Psoas muscle (tissue), 7 donors: ENCODE measurements at regions not wholly inside any gene's neighbourhood (a gene's known extent, or its start where the extent isn't known, plus 50 kb on each side); places are given as distances from the start of the nearest gene placed in this dataset.

Source experiments
- ATAC-seq, 4 donors: fragments of 200-7000 bp; cut with Tn5 transposase; one replicate each; pipeline ENCODE4 v1.9.1; 2020; ENCODE audit warnings: moderate library complexity in 3 of 4, mild to moderate bottlenecking in 2 of 4
- DNase-seq, 2 donors: peaks; one replicate each; pipeline ENCODE4 v3.0.0-alpha.2; 2020
- H3K27ac ChIP-seq: fragments of 200-600 bp; one replicate; pipeline ENCODE4 v1.8.0; 2022
- H3K27me3 ChIP-seq, 3 donors: fragments of 200-600 bp in 1 of 3; one replicate each; pipeline versions ENCODE4 v1.6.1 to v1.8.0; 2013 to 2022; ENCODE audit warnings: low read length in 2 of 3, mild to moderate bottlenecking in 2 of 3, moderate library complexity in 1 of 3; ENCODE audit not compliant: insufficient read depth in 3 of 3
- H3K36me3 ChIP-seq, 2 donors: fragments of 200-600 bp in 1 of 2; one replicate each; pipeline versions ENCODE4 v1.6.1 to v1.8.0; 2013 to 2022; ENCODE audit warnings: low read depth in 1 of 2, mild to moderate bottlenecking in 1 of 2, moderate library complexity in 1 of 2; ENCODE audit not compliant: insufficient read depth in 1 of 2
- H3K4me1 ChIP-seq: fragments of 200-600 bp; one replicate; pipeline ENCODE4 v1.8.0; 2022
- H3K4me3 ChIP-seq: fragments of 200-600 bp; one replicate; pipeline ENCODE4 v1.8.0; 2022; ENCODE audit warnings: mild to moderate bottlenecking
- H3K9me3 ChIP-seq: fragments of 200-600 bp; one replicate; pipeline ENCODE4 v1.8.0; 2022
- CTCF ChIP-seq: fragments of 200-600 bp; IDR thresholded peaks from one replicate; pipeline ENCODE4 v1.8.0; 2022; ENCODE audit warnings: antibody characterized with exemption
- whole genome bisulfite sequencing, 3 donors: extraction: QIAGEN DNeasy Blood & Tissue Kit; methylation state at CpG; one replicate each; pipeline versions ENCODE4 v1.1.6 to v1.1.7; 2013; 5-methylcytosine and 5-hydroxymethylcytosine counted together
- intact Hi-C, 2 donors: fragments of 100-400 bp; cut with DNase I; formaldehyde crosslinking; loops; one replicate each; pipeline versions ENCODE4 v1.11.0 to v1.14.2; 2022
- donor health status: healthy with polysubstance abuse.
- donor health status: DM: no; HTN: no; CAD: no; lungs with moderate emphysema.
- donor health status: Bipolar disorder and iron deficiency.
- donor health status: healthy.
- donor health status: DM: yes; HTN: yes; CAD: no.
- donor health status: DM: no; HTN: no; CAD: no.
- donor health status: DM: yes; HTN: yes; CAD: no.

- Histone ChIP-seq H3K27ac (no peak overlapping the region), H3K4me3 (no peak overlapping the region), H3K9me3 (no peaks in the 10 kb centered on the region), H3K4me1 (no peaks in the 10 kb centered on the region), H3K27me3 (peaks cover 0 to 14% (median 2%) of the 10 kb centered on the region in 3 donors), H3K36me3 (no peaks in the 10 kb centered on the region)
- WGBS, 3 donors, result 76 to 84% (median 83%) methylated on average over 5 of the region's 5 CpGs
- intact Hi-C loops, result no loop called here
- ATAC-seq (no peak), DNase-seq (no peak)
- TF ChIP-seq CTCF, result no peak
Observed at GRCh38 chr6:222468-222867, 69.8 kb upstream of the DUSP22 start.

- Histone ChIP-seq H3K27ac (no peak overlapping the region), H3K9me3 (no peaks in the 10 kb centered on the region), H3K27me3 (peaks cover 0 to 14% (median 0%) of the 10 kb centered on the region in 3 donors), H3K4me3 (no peak overlapping the region), H3K36me3 (no peaks in the 10 kb centered on the region), H3K4me1 (no peaks in the 10 kb centered on the region)
- TF ChIP-seq CTCF, result no peak
- intact Hi-C loops, result no loop called here
- 63 to 68% (median 67%) methylated on average over 9 of the region's 9 CpGs for WGBS, 3 donors
- DNase-seq (no peak), ATAC-seq (no peak)
Observed at GRCh38 chr6:223136-223535, 69.2 kb upstream of the DUSP22 start.

GRCh38 chr6:223763-224162, 68.5 kb upstream of the DUSP22 start:
- H3K9me3 ChIP-seq, result no peaks in the 10 kb centered on the region
- ATAC-seq, result no peak
- no peak overlapping the region for H3K27ac ChIP-seq
- peaks cover 0 to 14% (median 0%) of the 10 kb centered on the region in 3 donors for H3K27me3 ChIP-seq
- intact Hi-C loops, result no loop called here
- H3K36me3 ChIP-seq, result no peaks in the 10 kb centered on the region
- no peak for TF ChIP-seq CTCF
- WGBS, 3 donors, result 87 to 91% (median 90%) methylated on average over 12 of the region's 12 CpGs
- H3K4me3 ChIP-seq, result no peak overlapping the region
- no peak for DNase-seq
- no peaks in the 10 kb centered on the region for H3K4me1 ChIP-seq

GRCh38 chr6:224350-224749, 67.9 kb upstream of the DUSP22 start:
- no peak for DNase-seq
- no peak for ATAC-seq
- Histone ChIP-seq H3K4me1 (no peaks in the 10 kb centered on the region), H3K27me3 (peaks cover 0 to 14% (median 2%) of the 10 kb centered on the region in 3 donors), H3K36me3 (no peaks in the 10 kb centered on the region), H3K27ac (no peak overlapping the region), H3K9me3 (no peaks in the 10 kb centered on the region), H3K4me3 (no peak overlapping the region)
- WGBS, 3 donors, result 92 to 96% (median 93%) methylated on average over 13 of the region's 13 CpGs
- TF ChIP-seq CTCF, result no peak
- intact Hi-C loops, result no loop called here

GRCh38 chr6:225121-225721, 67.1 kb upstream of the DUSP22 start:
- no peak overlapping the region for H3K4me3 ChIP-seq
- no peak for TF ChIP-seq CTCF
- no peak for ATAC-seq
- no peak for DNase-seq
- 71% methylated on average over 20 of the region's 20 CpGs for WGBS, 3 donors
- no peaks in the 10 kb centered on the region for H3K36me3 ChIP-seq
- no peaks in the 10 kb centered on the region for H3K9me3 ChIP-seq
- no peaks in the 10 kb centered on the region for H3K4me1 ChIP-seq
- intact Hi-C loops, result no loop called here
- no peak overlapping the region for H3K27ac ChIP-seq
- peaks cover 0 to 14% (median 2%) of the 10 kb centered on the region in 3 donors for H3K27me3 ChIP-seq
